SK-N-SH (cell line): ENCODE measurements at regions not wholly inside any gene's neighbourhood (a gene's known extent, or its start where the extent isn't known, plus 50 kb on each side); places are given as distances from the start of the nearest gene placed in this dataset.

ENCODE experiments used
- CTCF ChIA-PET: fragments of 300-600, 350-600 bp; formaldehyde crosslinking; extraction: SDS; loops from one replicate; lab custom pipeline; 2021; lab: Yijun Ruan, JAX
- POLR2A ChIA-PET: fragments of 350-600 bp; sonication (Branson Sonifier 250); formaldehyde crosslinking; extraction: SDS; loops from one replicate; lab custom pipeline; 2020; ENCODE audit warnings: antibody characterized with exemption, inconsistent platforms; lab: Yijun Ruan, JAX
- DNase-seq: peaks from one replicate; pipeline ENCODE4 v3.0.0; 2012
- H2AFZ ChIP-seq: fragments of 200-600 bp; sonication (generic); 2 replicates; pipeline ENCODE4 v1.8.1; 2016; ENCODE audit warnings: antibody characterized with exemption, mild to moderate bottlenecking, low read depth
- H3F3A ChIP-seq: fragments of 200-600 bp; sonication (generic); replicated peaks from 2 replicates; pipeline ENCODE3; 2016; ENCODE audit warnings: antibody characterized with exemption, mild to moderate bottlenecking; ENCODE audit not compliant: insufficient read depth
- H3K27ac ChIP-seq, 2 experiments: fragments of 200-500 bp in 1 of 2; fragments of 200-600 bp in 1 of 2; sonication (Bioruptor generic) in 1 of 2; sonication (generic), shearing (Covaris generic) in 1 of 2; 2 replicates each; pipeline versions ENCODE4 v1.5.1 to v1.6.1; 2014 to 2016; ENCODE audit warnings: low read depth in 2 of 2, inconsistent platforms in 1 of 2, low read length in 1 of 2, mild to moderate bottlenecking in 1 of 2, mixed read lengths in 1 of 2
- H3K27me3 ChIP-seq: fragments of 200-600 bp; sonication (generic), shearing (Covaris generic); 2 replicates; pipeline ENCODE4 v1.6.1; 2016; ENCODE audit warnings: mixed run types; ENCODE audit not compliant: insufficient read depth
- H3K36me3 ChIP-seq, 2 experiments: fragments of 200-500 bp in 1 of 2; fragments of 200-600 bp in 1 of 2; sonication (Bioruptor generic) in 1 of 2; sonication (generic) in 1 of 2; replicated peaks in 1 of 2; 2 replicates each; pipeline versions ENCODE3 to v1.5.1; 2014 to 2016; ENCODE audit warnings: low read length in 1 of 2, mild to moderate bottlenecking in 1 of 2; ENCODE audit not compliant: insufficient read depth in 2 of 2, control insufficient read depth in 1 of 2
- H3K4me1 ChIP-seq, 2 experiments: fragments of 200-500 bp in 1 of 2; fragments of 200-600 bp in 1 of 2; sonication (Bioruptor generic) in 1 of 2; sonication (generic), shearing (Covaris generic) in 1 of 2; 2 replicates each; pipeline versions ENCODE4 v1.5.1 to v1.6.1; 2014 to 2016; ENCODE audit warnings: low read depth in 1 of 2, low read length in 1 of 2, mixed run types in 1 of 2; ENCODE audit not compliant: insufficient read depth in 2 of 2, control insufficient read depth in 1 of 2
- H3K4me2 ChIP-seq: fragments of 200-600 bp; sonication (generic), shearing (Covaris generic); 2 replicates; pipeline ENCODE4 v1.6.1; 2017; ENCODE audit warnings: mixed run types
- H3K4me3 ChIP-seq, 2 experiments: fragments of 200-500 bp in 1 of 2; fragments of 200-600 bp in 1 of 2; sonication (Bioruptor generic) in 1 of 2; sonication (generic), shearing (Covaris generic) in 1 of 2; 2 replicates each; pipeline versions ENCODE4 v1.5.1 to v1.8.1; 2014 to 2016; ENCODE audit warnings: low read depth in 2 of 2, inconsistent platforms in 1 of 2, low read length in 1 of 2, mild to moderate bottlenecking in 1 of 2, mixed read lengths in 1 of 2, moderate library complexity in 1 of 2
- H3K79me2 ChIP-seq: fragments of 200-600 bp; sonication (generic); 2 replicates; pipeline ENCODE4 v1.8.1; 2017; ENCODE audit warnings: mild to moderate bottlenecking; ENCODE audit not compliant: insufficient read depth
- H3K9ac ChIP-seq: fragments of 200-600 bp; sonication (generic); 2 replicates; pipeline ENCODE4 v1.6.1; 2017; ENCODE audit warnings: mixed run types
- H3K9me2 ChIP-seq: fragments of 200-600 bp; sonication (generic); 2 replicates; pipeline ENCODE4 v1.6.1; 2017; ENCODE audit warnings: mixed run types
- H3K9me3 ChIP-seq: fragments of 200-600 bp; sonication (generic); 2 replicates; pipeline ENCODE4 v1.6.1; 2017; ENCODE audit warnings: mixed run types, mild to moderate bottlenecking, moderate library complexity
- H4K20me1 ChIP-seq: fragments of 200-600 bp; sonication (generic); 2 replicates; pipeline ENCODE4 v1.6.1; 2017; ENCODE audit warnings: mild to moderate bottlenecking, mixed run types; ENCODE audit not compliant: insufficient read depth
- CHD2 ChIP-seq: fragments of 150-350 bp; IDR thresholded peaks from 2 replicates; pipeline ENCODE4 v1.6.1; 2018; ENCODE audit warnings: low read length; ENCODE audit not compliant: partially characterized antibody
- CTCF ChIP-seq: fragments of 200-600 bp; sonication (generic); IDR thresholded peaks from 2 replicates; pipeline ENCODE4 v1.6.1; 2017; ENCODE audit warnings: antibody characterized with exemption, mild to moderate bottlenecking, moderate library complexity
- ELF1 ChIP-seq: IDR thresholded peaks from 2 replicates; pipeline ENCODE4 v1.4.0; 2012
- EP300 ChIP-seq, 2 experiments: IDR thresholded peaks; 2 replicates each; pipeline versions ENCODE4 v1.4.0 to v1.6.1; 2012; ENCODE audit warnings: borderline replicate concordance in 1 of 2, low read depth in 1 of 2, low read length in 1 of 2
- EZH2phosphoT487 ChIP-seq: fragments of 200-600 bp; sonication (generic); IDR thresholded peaks from 2 replicates; pipeline ENCODE4 v1.6.1; 2017; ENCODE audit warnings: low read depth, mixed run types, mild to moderate bottlenecking, antibody characterized with exemption, moderate library complexity, borderline replicate concordance
- GATA2 ChIP-seq: sonication (generic); formaldehyde crosslinking; IDR thresholded peaks from 2 replicates; pipeline ENCODE4 v1.5.0; 2020; ENCODE audit warnings: mild to moderate bottlenecking, missing genetic modification reagents
- MAX ChIP-seq: IDR thresholded peaks from 2 replicates; pipeline ENCODE4 v1.4.0; 2012; ENCODE audit warnings: low read depth
- MEF2A ChIP-seq: IDR thresholded peaks from 2 replicates; pipeline ENCODE4 v1.4.0; 2012; ENCODE audit warnings: low read depth, borderline replicate concordance
- PBX3 ChIP-seq: IDR thresholded peaks from 2 replicates; pipeline ENCODE4; 2012
- POLR2AphosphoS5 ChIP-seq: IDR thresholded peaks from 2 replicates; pipeline ENCODE4 v1.6.1; 2012; ENCODE audit warnings: low read depth, low read length
- RAD21 ChIP-seq: IDR thresholded peaks from 2 replicates; pipeline ENCODE4 v1.6.1; 2012; ENCODE audit warnings: mild to moderate bottlenecking, low read length
- RCOR1 ChIP-seq: fragments of 150-350 bp; IDR thresholded peaks from 2 replicates; pipeline ENCODE4 v1.6.1; 2017; ENCODE audit warnings: antibody characterized with exemption, low read length
- REST ChIP-seq: IDR thresholded peaks from 2 replicates; pipeline ENCODE4 v1.6.1; 2012; ENCODE audit warnings: mild to moderate bottlenecking, low read depth, low read length, moderate library complexity
- RFX5 ChIP-seq: IDR thresholded peaks from 2 replicates; pipeline ENCODE4 v1.6.1; 2012; ENCODE audit warnings: mild to moderate bottlenecking, improper control_type of control experiment, low read length
- RXRA ChIP-seq: IDR thresholded peaks from 2 replicates; pipeline ENCODE4 v1.4.0; 2012; ENCODE audit warnings: low read depth, mild to moderate bottlenecking, borderline replicate concordance
- SIN3A ChIP-seq: IDR thresholded peaks from 2 replicates; pipeline ENCODE4 v1.6.1; 2012; ENCODE audit warnings: low read depth, mild to moderate bottlenecking, low read length, moderate library complexity, borderline replicate concordance
- SMC3 ChIP-seq: IDR thresholded peaks from 2 replicates; pipeline ENCODE4 v1.6.1; 2012; ENCODE audit warnings: low read depth, low read length, improper control_type of control experiment
- TCF12 ChIP-seq: IDR thresholded peaks from 2 replicates; pipeline ENCODE4 v1.4.0; 2012
- USF2 ChIP-seq: fragments of 150-350 bp; IDR thresholded peaks from 2 replicates; pipeline ENCODE4 v1.6.1; 2017; ENCODE audit warnings: antibody characterized with exemption, low read length, low read depth, borderline replicate concordance
- YY1 ChIP-seq: IDR thresholded peaks from 2 replicates; pipeline ENCODE4 v1.4.0; 2012; ENCODE audit warnings: low read depth, mild to moderate bottlenecking
- WGBS: methylation state at CpG from one replicate; pipeline ENCODE4 v1.1.6; 2017; ENCODE audit warnings: low lambda C conversion rate; 5-methylcytosine and 5-hydroxymethylcytosine counted together

- CTCF ChIA-PET: interaction anchor here (0.6 to 1.9 kb wide), 2 partner anchors 47 to 104 kb away, joined by 3 to 6 read pairs; no protein-coding TSS in a partner anchor
- Histone ChIP-seq H3K4me3 (no peak overlapping the region), H3K27ac (no peak overlapping the region), H3K9me3 (peaks cover 3% of the 10 kb centered on the region; the same call in 1 of the 2 replicates), H4K20me1 (no peaks in the 10 kb centered on the region), H3K79me2 (no peaks in the 10 kb centered on the region), H3K4me2 (no peak overlapping the region), H3K4me1 (no peaks in the 10 kb centered on the region), H3K36me3 (no peaks in the 10 kb centered on the region), H3K27me3 (no peaks in the 10 kb centered on the region), H3F3A (no peaks in the 10 kb centered on the region), H2AFZ (no peak overlapping the region), H3K9me2 (no peaks in the 10 kb centered on the region), H3K9ac (no peak overlapping the region)
- 30% methylated on average over 5 of the region's 5 CpGs for WGBS
- no peak for DNase-seq
- POLR2A ChIA-PET: no interaction called here
- TF ChIP-seq USF2 (no peak), PBX3 (no peak), POLR2AphosphoS5 (no peak), RXRA (no peak), EZH2phosphoT487 (no peak), EP300 (IDR thresholded peaks at IDR 0.05; ENCODE audit: borderline replicate concordance in 1 of 2, low read depth in 1 of 2, low read length in 1 of 2) (no peak), RAD21 (no peak), GATA2 (CRISPR knock-in tag) (no peak), RCOR1 (no peak), CHD2 (no peak), YY1 (no peak), RFX5 (no peak)
Observed at GRCh38 chr10:131500892-131501291, 189.4 kb upstream of the TCERG1L start.

GRCh38 chr10:131503992-131504391, 192.5 kb upstream of the TCERG1L start:
- no peaks in the 10 kb centered on the region for H3F3A ChIP-seq
- CTCF ChIA-PET: no interaction called here

More at GRCh38 chr10:131503992-131504391, 192.5 kb upstream of the TCERG1L start:
- Histone ChIP-seq H3K4me3 (no peak overlapping the region), H3K27me3 (no peaks in the 10 kb centered on the region), H3K9ac (no peak overlapping the region), H3K4me2 (no peak overlapping the region), H3K79me2 (no peaks in the 10 kb centered on the region), H3K9me3 (peaks cover 3% of the 10 kb centered on the region; the same call in 1 of the 2 replicates), H3K4me1 (no peaks in the 10 kb centered on the region), H3K9me2 (no peaks in the 10 kb centered on the region), H2AFZ (no peak overlapping the region), H3K27ac (no peak overlapping the region), H4K20me1 (no peaks in the 10 kb centered on the region), H3K36me3 (no peaks in the 10 kb centered on the region)
- POLR2A ChIA-PET: no interaction called here
- no peak for TF ChIP-seq SMC3
- no peak for TF ChIP-seq SIN3A
- TF ChIP-seq MEF2A: no peak
- no peak for TF ChIP-seq TCF12
- no peak for TF ChIP-seq CTCF
- TF ChIP-seq RFX5: no peak
- no peak for TF ChIP-seq REST
- no peak for TF ChIP-seq MAX
- TF ChIP-seq ELF1: no peak
- 27% methylated on average over 2 of the region's 2 CpGs for WGBS
- DNase-seq: no peak
